Smooth muscle cell (in vitro differentiated cells): ENCODE measurements at regions not wholly inside any gene's neighbourhood (a gene's known extent, or its start where the extent isn't known, plus 50 kb on each side); places are given as distances from the start of the nearest gene placed in this dataset.

Source experiments
- DNase-seq: peaks from one replicate; lab custom pipeline; 2025; ENCODE audit not compliant: unreplicated experiment; lab: John Stamatoyannopoulos, UW
- H2AFZ ChIP-seq: fragments of 200-600 bp; sonication (generic); 2 replicates; pipeline ENCODE4 v1.6.0; 2016; ENCODE audit warnings: antibody characterized with exemption, low read depth, mild to moderate bottlenecking
- H3F3A ChIP-seq: fragments of 200-600 bp; sonication (generic); 2 replicates; pipeline ENCODE4 v1.6.0; 2017; ENCODE audit warnings: antibody characterized with exemption, low read depth
- H3K27ac ChIP-seq: fragments of 200-600 bp; sonication (generic); 2 replicates; pipeline ENCODE4 v1.5.1; 2016; ENCODE audit warnings: low read depth, mild to moderate bottlenecking
- H3K27me3 ChIP-seq: fragments of 200-600 bp; sonication (generic); 2 replicates; pipeline ENCODE4 v1.6.1; 2016; ENCODE audit warnings: low read depth, mild to moderate bottlenecking
- H3K36me3 ChIP-seq: fragments of 200-600 bp; sonication (generic); 2 replicates; pipeline ENCODE4 v1.5.1; 2016; ENCODE audit warnings: low read depth
- H3K4me1 ChIP-seq: fragments of 200-600 bp; sonication (generic); 2 replicates; pipeline ENCODE4 v1.5.1; 2016; ENCODE audit warnings: low read depth
- H3K4me2 ChIP-seq: fragments of 200-600 bp; sonication (generic); 2 replicates; pipeline ENCODE4 v1.6.0; 2016; ENCODE audit warnings: mild to moderate bottlenecking
- H3K4me3 ChIP-seq: fragments of 200-600 bp; sonication (generic); 2 replicates; pipeline ENCODE4 v1.5.1; 2016; ENCODE audit warnings: mild to moderate bottlenecking
- H3K79me2 ChIP-seq: fragments of 200-600 bp; sonication (generic); 2 replicates; pipeline ENCODE4 v1.6.0; 2016; ENCODE audit warnings: low read depth, mild to moderate bottlenecking
- H3K9ac ChIP-seq: fragments of 200-600 bp; sonication (generic); 2 replicates; pipeline ENCODE4 v1.6.0; 2016; ENCODE audit warnings: low read depth
- H3K9me3 ChIP-seq: fragments of 200-600 bp; sonication (generic); replicated peaks from 2 replicates; pipeline ENCODE4 v1.5.1; 2016; ENCODE audit warnings: low read depth
- H4K20me1 ChIP-seq: fragments of 200-600 bp; sonication (generic); 2 replicates; pipeline ENCODE4 v1.6.0; 2016; ENCODE audit warnings: low read depth
- WGBS: methylation state at CpG from one replicate; pipeline ENCODE4 v1.1.7; 2016; ENCODE audit warnings: low lambda C conversion rate; 5-methylcytosine and 5-hydroxymethylcytosine counted together
- TF ChIP-seq, protein P1 (sequence below): fragments of 200-600 bp; sonication (generic); IDR thresholded peaks from 2 replicates; pipeline ENCODE4 v1.5.1; 2017; ENCODE audit warnings: borderline replicate concordance, mild to moderate bottlenecking, antibody characterized with exemption; ENCODE audit not compliant: insufficient read depth, poor library complexity, severe bottlenecking

DNA sequence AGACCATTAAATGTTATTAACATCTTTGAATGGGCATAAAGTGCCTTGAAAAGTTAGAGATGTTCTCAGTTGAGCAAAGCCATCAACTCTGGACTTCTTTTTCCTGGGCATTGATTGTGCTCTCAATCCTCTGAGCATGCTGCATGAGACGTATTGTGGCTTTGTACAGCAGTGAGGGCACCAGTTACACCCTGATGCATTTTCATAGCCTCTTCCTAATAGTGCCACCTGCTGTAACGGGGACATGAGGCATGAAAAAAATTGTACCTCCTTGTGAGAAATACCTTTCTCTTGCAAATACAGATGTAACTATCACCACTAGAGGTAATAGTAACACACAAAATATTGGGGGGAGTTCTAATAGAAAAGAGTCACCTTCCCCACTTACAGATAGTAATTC is 697.5 kb downstream of the TMEM182 start:
- Histone ChIP-seq H2AFZ (no peak overlapping the region), H3K4me1 (no peaks in the 10 kb centered on the region), H3K27me3 (no peaks in the 10 kb centered on the region), H4K20me1 (no peaks in the 10 kb centered on the region), H3K9me3 (no peaks in the 10 kb centered on the region), H3K4me2 (no peak overlapping the region), H3K27ac (no peak overlapping the region), H3K36me3 (no peaks in the 10 kb centered on the region), H3K79me2 (no peaks in the 10 kb centered on the region), H3K9ac (no peak overlapping the region), H3K4me3 (no peak overlapping the region), H3F3A (no peaks in the 10 kb centered on the region)
- WGBS, result 59% methylated on average over 2 of the region's 2 CpGs
- DNase-seq, result no peak
- TF ChIP-seq, protein P1, sequence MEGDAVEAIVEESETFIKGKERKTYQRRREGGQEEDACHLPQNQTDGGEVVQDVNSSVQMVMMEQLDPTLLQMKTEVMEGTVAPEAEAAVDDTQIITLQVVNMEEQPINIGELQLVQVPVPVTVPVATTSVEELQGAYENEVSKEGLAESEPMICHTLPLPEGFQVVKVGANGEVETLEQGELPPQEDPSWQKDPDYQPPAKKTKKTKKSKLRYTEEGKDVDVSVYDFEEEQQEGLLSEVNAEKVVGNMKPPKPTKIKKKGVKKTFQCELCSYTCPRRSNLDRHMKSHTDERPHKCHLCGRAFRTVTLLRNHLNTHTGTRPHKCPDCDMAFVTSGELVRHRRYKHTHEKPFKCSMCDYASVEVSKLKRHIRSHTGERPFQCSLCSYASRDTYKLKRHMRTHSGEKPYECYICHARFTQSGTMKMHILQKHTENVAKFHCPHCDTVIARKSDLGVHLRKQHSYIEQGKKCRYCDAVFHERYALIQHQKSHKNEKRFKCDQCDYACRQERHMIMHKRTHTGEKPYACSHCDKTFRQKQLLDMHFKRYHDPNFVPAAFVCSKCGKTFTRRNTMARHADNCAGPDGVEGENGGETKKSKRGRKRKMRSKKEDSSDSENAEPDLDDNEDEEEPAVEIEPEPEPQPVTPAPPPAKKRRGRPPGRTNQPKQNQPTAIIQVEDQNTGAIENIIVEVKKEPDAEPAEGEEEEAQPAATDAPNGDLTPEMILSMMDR, result no peak

DNA sequence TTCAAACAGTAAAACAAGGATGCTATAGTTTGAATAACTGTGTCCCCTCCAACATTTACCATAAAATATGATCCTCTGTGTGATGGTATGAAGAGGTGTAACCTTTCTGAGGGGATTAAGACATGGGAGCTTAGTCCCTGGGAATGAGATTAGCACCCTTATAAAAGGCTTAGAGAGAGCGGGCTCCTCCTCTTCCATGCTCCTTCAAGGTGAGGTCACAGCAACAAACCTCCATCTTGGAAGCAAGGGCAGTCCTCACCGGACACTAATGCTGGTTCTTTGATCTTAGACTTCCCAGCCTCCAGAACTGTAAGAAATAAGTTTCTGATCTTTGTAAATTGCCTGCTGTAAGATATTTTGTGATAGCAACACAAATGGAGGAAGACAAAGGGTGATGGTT is 700.3 kb downstream of the TMEM182 start:
- no peaks in the 10 kb centered on the region for H3K27me3 ChIP-seq
- no peaks in the 10 kb centered on the region for H3K79me2 ChIP-seq
- H3K4me2 ChIP-seq, result no peak overlapping the region
- no peaks in the 10 kb centered on the region for H4K20me1 ChIP-seq
- no peaks in the 10 kb centered on the region for H3K36me3 ChIP-seq
- H3K9me3 ChIP-seq, result no peaks in the 10 kb centered on the region
- no peak overlapping the region for H2AFZ ChIP-seq
- no peaks in the 10 kb centered on the region for H3K4me1 ChIP-seq
- no peak for DNase-seq
- TF ChIP-seq, protein P1, result no peak
- 85% methylated on average over 2 of the region's 2 CpGs for WGBS
- H3F3A ChIP-seq, result no peaks in the 10 kb centered on the region
- no peak overlapping the region for H3K27ac ChIP-seq
- H3K4me3 ChIP-seq, result no peak overlapping the region
- H3K9ac ChIP-seq, result no peak overlapping the region

DNA sequence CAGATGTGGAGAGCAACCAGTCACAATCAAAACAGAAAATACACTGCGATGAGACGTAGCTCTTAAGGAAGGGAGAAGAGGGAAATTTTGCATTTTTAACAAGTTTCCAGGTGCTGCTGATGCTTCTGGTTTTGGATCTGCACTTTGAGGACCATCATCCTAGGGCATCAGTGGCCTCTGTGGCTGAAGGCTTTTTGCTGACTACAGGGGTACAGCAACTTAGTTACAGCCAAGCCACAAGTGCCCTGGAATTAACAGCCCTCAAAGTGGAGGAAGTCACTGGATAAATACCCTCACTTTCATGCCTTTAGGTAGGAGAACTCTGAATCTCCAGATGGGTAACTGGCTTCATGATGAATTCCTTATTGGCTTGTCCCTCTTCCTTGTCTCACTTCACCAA is 700.9 kb downstream of the TMEM182 start:
- Histone ChIP-seq H3K9ac (no peak overlapping the region), H3K27me3 (no peaks in the 10 kb centered on the region), H3K36me3 (no peaks in the 10 kb centered on the region), H3K4me2 (no peak overlapping the region), H3K27ac (no peak overlapping the region), H2AFZ (no peak overlapping the region), H4K20me1 (no peaks in the 10 kb centered on the region), H3K9me3 (no peaks in the 10 kb centered on the region), H3K4me1 (no peaks in the 10 kb centered on the region), H3F3A (no peaks in the 10 kb centered on the region), H3K79me2 (no peaks in the 10 kb centered on the region), H3K4me3 (no peak overlapping the region)
- no peak for DNase-seq
- TF ChIP-seq, protein P1, result no peak
- WGBS, result 90% methylated on average over 2 of the region's 2 CpGs

DNA sequence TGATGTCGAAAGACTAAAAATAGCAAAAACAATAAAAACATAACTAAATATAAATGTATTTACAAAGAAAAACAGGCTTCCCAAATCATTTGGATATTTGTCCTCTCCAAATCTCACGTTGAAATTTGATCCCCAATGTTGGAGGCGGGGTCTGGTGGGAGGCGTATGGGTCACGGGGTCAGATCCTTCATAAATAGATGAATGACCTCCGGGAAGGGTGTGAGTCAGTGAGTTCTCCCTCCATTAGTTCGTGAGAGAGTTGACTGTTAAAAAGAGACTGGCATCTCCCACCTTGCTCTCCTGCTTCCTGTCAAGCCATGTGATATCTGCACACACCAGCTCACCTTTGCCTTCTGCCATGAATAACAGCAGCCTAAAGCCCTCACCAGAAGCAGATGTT is 703.0 kb downstream of the TMEM182 start:
- no peak overlapping the region for H3K4me2 ChIP-seq
- DNase-seq, result no peak
- no peaks in the 10 kb centered on the region for H3K36me3 ChIP-seq
- TF ChIP-seq, protein P1, result no peak
- H3F3A ChIP-seq, result no peaks in the 10 kb centered on the region
- no peaks in the 10 kb centered on the region for H3K4me1 ChIP-seq
- H4K20me1 ChIP-seq, result no peaks in the 10 kb centered on the region
- 85% methylated on average over 7 of the region's 7 CpGs for WGBS
- H3K4me3 ChIP-seq, result no peak overlapping the region
- no peak overlapping the region for H3K27ac ChIP-seq
- H3K9ac ChIP-seq, result no peak overlapping the region
- H2AFZ ChIP-seq, result no peak overlapping the region
- no peaks in the 10 kb centered on the region for H3K27me3 ChIP-seq
- H3K79me2 ChIP-seq, result no peaks in the 10 kb centered on the region
- H3K9me3 ChIP-seq, result no peaks in the 10 kb centered on the region
